CD14-positive monocyte (primary cell): ENCODE measurements at regions not wholly inside any gene's neighbourhood (a gene's known extent, or its start where the extent isn't known, plus 50 kb on each side); places are given as distances from the start of the nearest gene placed in this dataset.

Experiments
- DNase-seq, 3 donors: peaks; one replicate each; pipeline ENCODE4 v3.0.0-alpha.2; 2011 to 2022
- H2AFZ ChIP-seq: 2 replicates; pipeline ENCODE4 v1.6.0; 2012; ENCODE audit warnings: mild to moderate bottlenecking, low read depth, low read length, inconsistent platforms; ENCODE audit not compliant: insufficient read depth, poor library complexity, severe bottlenecking
- H3K27ac ChIP-seq, 2 donors: 1 replicate in 1 of 2; 2 replicates in 1 of 2; pipeline ENCODE4 v1.5.1; 2012 to 2013; ENCODE audit warnings: low read length in 2 of 2, control low read depth in 1 of 2, inconsistent platforms in 1 of 2, low read depth in 1 of 2, mild to moderate bottlenecking in 1 of 2
- H3K27me3 ChIP-seq, 2 donors: one replicate each; pipeline versions ENCODE4 v1.6.0 to v1.6.1; 2011 to 2013; ENCODE audit warnings: low read length in 2 of 2; ENCODE audit not compliant: control insufficient read depth in 2 of 2, insufficient read depth in 2 of 2
- H3K36me3 ChIP-seq, 2 donors: replicated peaks in 1 of 2; 1 replicate in 1 of 2; 2 replicates in 1 of 2; pipeline versions ENCODE4 v1.5.1 to v1.6.1; 2012 to 2013; ENCODE audit warnings: low read length in 2 of 2, control low read depth in 1 of 2, inconsistent platforms in 1 of 2, mild to moderate bottlenecking in 1 of 2; ENCODE audit not compliant: insufficient read depth in 2 of 2, control insufficient read depth in 1 of 2
- H3K4me1 ChIP-seq, 2 donors: 1 replicate in 1 of 2; 2 replicates in 1 of 2; pipeline versions ENCODE4 v1.5.1 to v1.6.1; 2012 to 2013; ENCODE audit warnings: low read length in 2 of 2, control low read depth in 1 of 2, inconsistent platforms in 1 of 2, mild to moderate bottlenecking in 1 of 2, moderate library complexity in 1 of 2; ENCODE audit not compliant: insufficient read depth in 2 of 2, control insufficient read depth in 1 of 2
- H3K4me2 ChIP-seq: replicated peaks from 2 replicates; pipeline ENCODE3; 2012; ENCODE audit warnings: low read length, moderate library complexity, mild to moderate bottlenecking; ENCODE audit not compliant: poor library complexity, severe bottlenecking; ENCODE audit errors: extremely low read depth
- H3K4me3 ChIP-seq, 3 experiments: fragments of 200-600 bp in 1 of 3; sonication (generic) in 1 of 3; replicated peaks in 1 of 3; 1 replicate in 2 of 3; 2 replicates in 1 of 3; pipeline ENCODE4 v1.5.1; 2011 to 2013; ENCODE audit warnings: low read length in 3 of 3, mild to moderate bottlenecking in 3 of 3, control low read depth in 2 of 3, low read depth in 2 of 3, inconsistent platforms in 1 of 3, moderate library complexity in 1 of 3
- H3K79me2 ChIP-seq: 2 replicates; pipeline ENCODE4 v1.6.0; 2012; ENCODE audit warnings: mild to moderate bottlenecking, control low read depth, inconsistent platforms, low read length, moderate library complexity; ENCODE audit not compliant: insufficient read depth
- H3K9ac ChIP-seq: 2 replicates; pipeline ENCODE4 v1.6.0; 2017; ENCODE audit warnings: low read length, mild to moderate bottlenecking; ENCODE audit not compliant: insufficient read depth, poor library complexity, severe bottlenecking
- H3K9me3 ChIP-seq, 2 donors: replicated peaks in 1 of 2; 1 replicate in 1 of 2; 2 replicates in 1 of 2; pipeline versions ENCODE4 v1.5.1 to v1.6.1; 2012 to 2013; ENCODE audit warnings: low read length in 2 of 2, control low read depth in 1 of 2; ENCODE audit not compliant: control insufficient read depth in 1 of 2, insufficient read depth in 1 of 2
- H4K20me1 ChIP-seq: 2 replicates; pipeline ENCODE4 v1.6.0; 2012; ENCODE audit warnings: mild to moderate bottlenecking, low read length, control low read depth, moderate library complexity; ENCODE audit not compliant: insufficient read depth
- H3K27ac Mint-ChIP-seq, 7 donors: one replicate each; pipeline ENCODE4 v1.8.0; 2020; ENCODE audit warnings: mild to moderate bottlenecking in 7 of 7, mixed read lengths in 7 of 7, moderate library complexity in 6 of 7, inconsistent platforms in 2 of 7
- H3K27me3 Mint-ChIP-seq, 3 donors: one replicate each; pipeline ENCODE4 v1.8.0; 2021 to 2022; ENCODE audit warnings: low read depth in 3 of 3, mild to moderate bottlenecking in 3 of 3, mixed read lengths in 3 of 3, moderate library complexity in 3 of 3, inconsistent platforms in 1 of 3
- H3K36me3 Mint-ChIP-seq, 2 donors: one replicate each; pipeline ENCODE4 v1.8.0; 2020; ENCODE audit warnings: mixed read lengths in 2 of 2, inconsistent platforms in 1 of 2, mild to moderate bottlenecking in 1 of 2
- H3K4me1 Mint-ChIP-seq: one replicate; pipeline ENCODE4 v1.8.0; 2020; ENCODE audit warnings: mild to moderate bottlenecking, mixed read lengths
- H3K4me3 Mint-ChIP-seq, 2 donors: one replicate each; pipeline ENCODE4 v1.8.0; 2020; ENCODE audit warnings: mild to moderate bottlenecking in 2 of 2, mixed read lengths in 2 of 2, moderate library complexity in 1 of 2
- H3K9me3 Mint-ChIP-seq, 7 donors: one replicate each; pipeline ENCODE4 v1.8.0; 2020 to 2022; ENCODE audit warnings: mixed read lengths in 7 of 7, mild to moderate bottlenecking in 6 of 7, moderate library complexity in 6 of 7, inconsistent platforms in 2 of 7
- CTCF ChIP-seq: fragments of 200-600 bp; IDR thresholded peaks from one replicate; pipeline ENCODE4 v1.8.0; 2022; ENCODE audit warnings: antibody characterized with exemption, mild to moderate bottlenecking
- WGBS: methylation state at CpG from one replicate; pipeline ENCODE4 v1.1.5; 2013; ENCODE audit warnings: missing lambda C conversion rate; ENCODE audit not compliant: insufficient coverage; 5-methylcytosine and 5-hydroxymethylcytosine counted together
- intact Hi-C, 2 donors: fragments of 100-400 bp; cut with micrococcal nuclease; formaldehyde crosslinking; loops; one replicate each; pipeline versions ENCODE4 v1.15.0 to v1.15.1; 2023

GRCh38 chr20:17835934-17836300, 132.7 kb downstream of the SNX5 start:
- no peak overlapping the region for H3K4me3 ChIP-seq
- H3K4me1 Mint-ChIP-seq: no peaks in the 10 kb centered on the region
- H3K36me3 ChIP-seq: no peaks in the 10 kb centered on the region
- H4K20me1 ChIP-seq: no peaks in the 10 kb centered on the region
- intact Hi-C loops: no loop called here
- H3K79me2 ChIP-seq: no peaks in the 10 kb centered on the region
- H3K9me3 ChIP-seq: no peaks in the 10 kb centered on the region
- no peak for DNase-seq
- H3K4me3 Mint-ChIP-seq: no peak overlapping the region
- H3K4me2 ChIP-seq: no peak overlapping the region
- H3K36me3 Mint-ChIP-seq: no peaks in the 10 kb centered on the region
- H3K27me3 Mint-ChIP-seq: peaks cover 0 to 3% (median 0%) of the 10 kb centered on the region in 3 donors
- H3K4me1 ChIP-seq: no peaks in the 10 kb centered on the region
- peaks cover 0 to 2% (median 0%) of the 10 kb centered on the region in 7 donors for H3K9me3 Mint-ChIP-seq
- H3K27ac Mint-ChIP-seq: no peak overlapping the region
- no peak overlapping the region for H2AFZ ChIP-seq
- WGBS: no CpG with 5 or more reads among the region's 9 CpGs
- H3K27ac ChIP-seq: no peak overlapping the region
- TF ChIP-seq CTCF: no peak
- H3K27me3 ChIP-seq: no peaks in the 10 kb centered on the region
- no peak overlapping the region for H3K9ac ChIP-seq

GRCh38 chr20:17835240-17835933, 133.2 kb downstream of the SNX5 start:
- Mint-ChIP-seq H3K4me1 (no peaks in the 10 kb centered on the region), H3K27me3 (peaks cover 0 to 3% (median 0%) of the 10 kb centered on the region in 3 donors), H3K9me3 (peaks cover 0 to under 1% (median 0%) of the 10 kb centered on the region in 7 donors), H3K27ac (no peak overlapping the region), H3K36me3 (no peaks in the 10 kb centered on the region), H3K4me3 (no peak overlapping the region)
- no peak overlapping the region for H3K27ac ChIP-seq
- H3K9ac ChIP-seq: no peak overlapping the region
- no peaks in the 10 kb centered on the region for H3K36me3 ChIP-seq
- H4K20me1 ChIP-seq: no peaks in the 10 kb centered on the region
- H3K79me2 ChIP-seq: no peaks in the 10 kb centered on the region
- no peak overlapping the region for H3K4me3 ChIP-seq
- no peaks in the 10 kb centered on the region for H3K9me3 ChIP-seq
- DNase-seq: no peak
- TF ChIP-seq CTCF: no peak
- intact Hi-C loops: no loop called here
- no peak overlapping the region for H3K4me2 ChIP-seq
- no peaks in the 10 kb centered on the region for H3K4me1 ChIP-seq
- no peaks in the 10 kb centered on the region for H3K27me3 ChIP-seq
- WGBS: 91% methylated on average over 12 of the region's 15 CpGs
- H2AFZ ChIP-seq: no peak overlapping the region
